Activated T-cell treated with anti-CD3 and anti-CD28 coated beads, Interleukin-2, amount 50 U/mL, for 4 hours (primary cell): ENCODE measurements at regions not wholly inside any gene's neighbourhood (a gene's known extent, or its start where the extent isn't known, plus 50 kb on each side); places are given as distances from the start of the nearest gene placed in this dataset.
"Not testable (repeated sequence)": the region's sequence is repeated elsewhere in the genome, so short reads cannot be mapped to it uniquely, and the experiment has no call there.

ENCODE experiments used
- ATAC-seq, 2 donors: fragments of 200-7000 bp; cut with Tn5 transposase; one replicate each; pipeline ENCODE4 v1.10.0; 2021
- DNase-seq: peaks from one replicate; pipeline ENCODE4 v3.0.0-alpha.2; 2020
- H3K27me3 Mint-ChIP-seq: one replicate; pipeline ENCODE4 v1.8.0; 2021; ENCODE audit warnings: low read depth, mixed read lengths
- H3K36me3 Mint-ChIP-seq: one replicate; pipeline ENCODE4 v1.8.0; 2022; ENCODE audit warnings: mixed read lengths; ENCODE audit not compliant: insufficient read depth
- H3K4me1 Mint-ChIP-seq: one replicate; pipeline ENCODE4 v1.8.0; 2021; ENCODE audit warnings: low read depth, mixed read lengths
- H3K4me3 Mint-ChIP-seq: one replicate; pipeline ENCODE4 v1.8.0; 2021; ENCODE audit warnings: mild to moderate bottlenecking, moderate library complexity, mixed read lengths
- H3K9me3 Mint-ChIP-seq: one replicate; pipeline ENCODE4 v1.8.0; 2021; ENCODE audit warnings: mixed read lengths

- H3K4me1 Mint-ChIP-seq, H3K4me3 Mint-ChIP-seq, H3K36me3 Mint-ChIP-seq, H3K27me3 Mint-ChIP-seq, DNase-seq, H3K9me3 Mint-ChIP-seq: not testable (repeated sequence)
- ATAC-seq, result peak; percentile 34 to 42
Observed at GRCh38 chr12:131299370-131299701, 345.6 kb downstream of the ADGRD1 start.

- not testable (repeated sequence) for H3K4me1 Mint-ChIP-seq, DNase-seq, ATAC-seq, H3K4me3 Mint-ChIP-seq, H3K36me3 Mint-ChIP-seq, H3K27me3 Mint-ChIP-seq, H3K9me3 Mint-ChIP-seq
Observed at GRCh38 chr12:131303576-131303975, 349.9 kb downstream of the ADGRD1 start.

GRCh38 chr12:131304642-131305041 is 350.9 kb downstream of the ADGRD1 start:
- not testable (repeated sequence) for H3K4me1 Mint-ChIP-seq, H3K9me3 Mint-ChIP-seq, H3K27me3 Mint-ChIP-seq, ATAC-seq, H3K36me3 Mint-ChIP-seq, DNase-seq, H3K4me3 Mint-ChIP-seq

- Mint-ChIP-seq H3K36me3 (no peaks in the 10 kb centered on the region), H3K4me3 (no peak overlapping the region), H3K4me1 (peaks cover 3% of the 10 kb centered on the region), H3K9me3 (no peaks in the 10 kb centered on the region), H3K27me3 (peaks cover 33% of the 10 kb centered on the region)
- DNase-seq, result no peak
- no peak for ATAC-seq
Observed at GRCh38 chr12:131309700-131310099, 356.0 kb downstream of the ADGRD1 start.

- not testable (repeated sequence) for ATAC-seq, H3K36me3 Mint-ChIP-seq, DNase-seq, H3K9me3 Mint-ChIP-seq, H3K4me3 Mint-ChIP-seq, H3K4me1 Mint-ChIP-seq
- H3K27me3 Mint-ChIP-seq, result peaks cover 38% of the 10 kb centered on the region
Observed at GRCh38 chr12:131310227-131310969, 356.7 kb downstream of the ADGRD1 start.

- not testable (repeated sequence) for H3K36me3 Mint-ChIP-seq, H3K9me3 Mint-ChIP-seq, H3K4me1 Mint-ChIP-seq, H3K4me3 Mint-ChIP-seq, DNase-seq
- H3K27me3 Mint-ChIP-seq, result peaks cover 38% of the 10 kb centered on the region
- peak; percentile 49 to 61 for ATAC-seq
Observed at GRCh38 chr12:131311279-131311722, 357.6 kb downstream of the ADGRD1 start.

GRCh38 chr12:131311764-131312163 is 358.1 kb downstream of the ADGRD1 start:
- DNase-seq (no peak), ATAC-seq (no peak)
- H3K27me3 Mint-ChIP-seq, result peaks cover 38% of the 10 kb centered on the region
- no peaks in the 10 kb centered on the region for H3K36me3 Mint-ChIP-seq
- H3K4me3 Mint-ChIP-seq, result no peak overlapping the region
- no peaks in the 10 kb centered on the region for H3K9me3 Mint-ChIP-seq
- H3K4me1 Mint-ChIP-seq, result peaks cover 3% of the 10 kb centered on the region

- peaks cover 40% of the 10 kb centered on the region for H3K27me3 Mint-ChIP-seq
- not testable (repeated sequence) for H3K36me3 Mint-ChIP-seq, H3K4me3 Mint-ChIP-seq, H3K4me1 Mint-ChIP-seq, DNase-seq, H3K9me3 Mint-ChIP-seq, ATAC-seq
Observed at GRCh38 chr12:131312382-131312781, 358.7 kb downstream of the ADGRD1 start.

GRCh38 chr12:131312793-131313545 is 359.3 kb downstream of the ADGRD1 start:
- no peaks in the 10 kb centered on the region for H3K36me3 Mint-ChIP-seq
- peaks cover 39% of the 10 kb centered on the region for H3K27me3 Mint-ChIP-seq
- ATAC-seq (no peak), DNase-seq (no peak)
- peaks cover 3% of the 10 kb centered on the region for H3K9me3 Mint-ChIP-seq
- H3K4me3 Mint-ChIP-seq, result no peak overlapping the region
- H3K4me1 Mint-ChIP-seq, result peaks cover 3% of the 10 kb centered on the region

- H3K4me3 Mint-ChIP-seq, result no peak overlapping the region
- H3K27me3 Mint-ChIP-seq, result peaks cover 36% of the 10 kb centered on the region
- H3K4me1 Mint-ChIP-seq, result peaks cover 3% of the 10 kb centered on the region
- no peaks in the 10 kb centered on the region for H3K36me3 Mint-ChIP-seq
- ATAC-seq, result no peak
- peaks cover 10% of the 10 kb centered on the region for H3K9me3 Mint-ChIP-seq
- DNase-seq, result no peak
Observed at GRCh38 chr12:131313635-131314034, 359.9 kb downstream of the ADGRD1 start.

- Mint-ChIP-seq H3K4me3 (no peak overlapping the region), H3K4me1 (peaks cover 3% of the 10 kb centered on the region), H3K9me3 (peaks cover 12% of the 10 kb centered on the region), H3K27me3 (peaks cover 33% of the 10 kb centered on the region), H3K36me3 (no peaks in the 10 kb centered on the region)
- no peak for DNase-seq
- no peak for ATAC-seq
Observed at GRCh38 chr12:131314524-131315090, 360.9 kb downstream of the ADGRD1 start.

- DNase-seq (no peak), ATAC-seq (no peak)
- Mint-ChIP-seq H3K27me3 (peaks cover 27% of the 10 kb centered on the region), H3K9me3 (peaks cover 15% of the 10 kb centered on the region), H3K4me3 (no peak overlapping the region), H3K4me1 (peaks cover 3% of the 10 kb centered on the region), H3K36me3 (no peaks in the 10 kb centered on the region)
Observed at GRCh38 chr12:131315601-131316000, 361.9 kb downstream of the ADGRD1 start.

- Mint-ChIP-seq H3K27me3 (peaks cover 27% of the 10 kb centered on the region), H3K4me3 (no peak overlapping the region), H3K36me3 (no peaks in the 10 kb centered on the region), H3K4me1 (peaks cover 3% of the 10 kb centered on the region), H3K9me3 (peaks cover 15% of the 10 kb centered on the region)
- DNase-seq (no peak), ATAC-seq (no peak)
Observed at GRCh38 chr12:131316388-131316787, 362.7 kb downstream of the ADGRD1 start.

- Mint-ChIP-seq H3K9me3 (peaks cover 15% of the 10 kb centered on the region), H3K4me1 (no peaks in the 10 kb centered on the region), H3K27me3 (peaks cover 22% of the 10 kb centered on the region), H3K4me3 (no peak overlapping the region), H3K36me3 (no peaks in the 10 kb centered on the region)
- no peak for DNase-seq
- no peak for ATAC-seq
Observed at GRCh38 chr12:131318045-131318685, 364.5 kb downstream of the ADGRD1 start.
